Epidermal melanocyte (primary cell): ENCODE measurements at regions not wholly inside any gene's neighbourhood (a gene's known extent, or its start where the extent isn't known, plus 50 kb on each side); places are given as distances from the start of the nearest gene placed in this dataset.

Experiments used
- DNase-seq: peaks from one replicate; pipeline ENCODE4 v3.0.0; 2011; ENCODE audit warnings: low spot score; ENCODE audit not compliant: insufficient read length

DNA sequence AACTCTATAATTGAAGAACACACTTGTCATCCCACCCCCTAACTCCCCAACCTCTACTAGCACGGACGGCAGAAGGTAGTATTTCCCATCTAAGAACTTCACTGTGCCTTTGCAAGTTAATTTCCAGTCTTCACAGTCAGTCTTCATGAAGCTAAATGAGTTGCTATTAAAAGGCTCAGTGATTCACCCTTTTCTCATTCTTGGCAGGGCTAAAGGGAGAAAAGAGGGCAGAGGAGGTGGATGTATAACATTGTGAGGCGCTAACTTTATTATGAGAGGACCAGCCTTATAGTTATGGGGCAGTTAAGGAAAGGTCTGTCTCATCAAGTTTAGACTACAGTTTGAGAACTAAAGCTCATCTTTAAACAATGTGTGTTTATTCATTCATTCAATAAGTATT lies 161.0 kb upstream of the S100G start:
- no peak for DNase-seq

DNA sequence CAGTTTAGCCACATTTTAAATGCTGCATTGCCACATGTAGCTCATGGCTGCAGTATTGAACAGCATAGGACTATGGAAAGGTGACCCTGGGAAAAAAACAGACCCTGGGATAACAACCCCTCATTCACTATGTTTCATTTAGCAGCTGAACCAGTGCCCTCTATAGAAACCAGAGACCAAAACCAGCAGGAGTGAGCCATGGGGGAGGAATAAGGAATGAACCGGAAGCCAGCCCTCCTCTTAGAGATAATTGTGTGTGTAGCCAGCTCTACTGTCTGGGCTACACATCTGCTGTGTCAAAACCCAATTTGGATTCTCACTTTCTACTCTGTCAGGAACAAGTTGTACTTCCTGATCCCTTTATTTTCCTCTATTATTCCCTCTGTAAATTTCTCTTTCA lies 158.5 kb upstream of the S100G start:
- no peak for DNase-seq

DNA sequence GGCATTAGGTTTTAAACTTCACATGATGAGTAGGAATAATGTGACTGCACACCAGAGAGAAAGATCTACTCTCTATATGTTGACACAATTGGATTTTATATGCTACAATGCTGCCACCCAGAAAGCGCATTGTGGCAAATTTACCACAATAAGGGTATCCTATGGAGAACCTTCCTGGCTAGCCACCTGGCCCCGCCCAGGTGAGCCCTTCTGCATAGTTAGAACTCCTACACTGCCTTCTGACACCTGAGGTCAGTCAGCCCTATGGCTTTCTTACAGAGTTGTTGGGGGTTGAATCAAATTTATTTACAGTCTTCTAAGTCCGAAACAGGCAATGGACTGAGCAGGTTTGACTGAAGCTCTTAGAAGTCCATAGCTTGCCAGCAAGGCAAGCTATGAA lies 153.8 kb upstream of the S100G start:
- DNase-seq = no peak

DNA sequence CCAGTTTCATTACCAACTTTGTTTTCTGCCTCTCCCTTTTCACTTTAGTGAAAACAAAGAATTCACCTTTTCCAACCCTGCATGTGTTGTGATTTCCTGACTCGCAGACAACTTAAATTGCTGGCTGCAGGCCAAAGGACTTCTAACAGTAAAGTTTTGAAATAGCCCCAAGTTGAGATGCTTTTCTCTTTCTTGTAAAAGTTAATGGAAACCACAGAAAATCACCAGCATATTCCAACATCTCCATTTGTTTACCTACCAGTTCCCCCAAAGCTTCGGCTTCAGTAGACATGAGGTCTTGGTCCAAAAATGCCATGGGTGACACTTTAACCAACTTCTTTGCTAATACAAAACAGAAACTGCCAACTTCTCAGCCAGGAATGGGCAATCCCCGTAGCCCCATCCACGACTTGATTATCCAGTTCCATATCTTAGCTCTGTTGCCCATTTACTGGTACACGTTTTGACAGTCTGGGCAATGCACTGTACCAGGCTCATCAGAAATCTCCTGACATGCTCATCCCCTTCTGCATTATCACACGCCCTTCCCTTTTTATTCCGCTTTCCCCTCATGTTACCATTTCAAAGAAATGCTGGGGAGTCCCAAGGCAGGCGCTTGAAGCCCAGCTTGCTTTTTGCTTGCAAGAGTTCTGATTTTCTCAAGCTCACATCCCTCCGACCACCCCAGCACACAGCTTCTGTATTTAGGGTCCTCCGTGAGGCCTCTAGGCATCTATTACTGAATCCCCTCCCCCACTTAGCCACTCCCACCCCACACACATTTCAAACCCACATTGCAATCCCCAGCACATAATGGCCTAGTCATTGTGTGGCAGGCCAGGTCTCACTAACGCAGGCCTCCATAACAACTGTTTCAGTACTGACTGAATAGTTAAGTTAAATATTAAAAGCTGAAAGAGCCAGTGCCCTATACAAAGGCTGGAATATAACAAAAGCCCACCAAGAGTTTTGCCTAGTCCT lies 137.9 kb upstream of the S100G start:
- no peak for DNase-seq

DNA sequence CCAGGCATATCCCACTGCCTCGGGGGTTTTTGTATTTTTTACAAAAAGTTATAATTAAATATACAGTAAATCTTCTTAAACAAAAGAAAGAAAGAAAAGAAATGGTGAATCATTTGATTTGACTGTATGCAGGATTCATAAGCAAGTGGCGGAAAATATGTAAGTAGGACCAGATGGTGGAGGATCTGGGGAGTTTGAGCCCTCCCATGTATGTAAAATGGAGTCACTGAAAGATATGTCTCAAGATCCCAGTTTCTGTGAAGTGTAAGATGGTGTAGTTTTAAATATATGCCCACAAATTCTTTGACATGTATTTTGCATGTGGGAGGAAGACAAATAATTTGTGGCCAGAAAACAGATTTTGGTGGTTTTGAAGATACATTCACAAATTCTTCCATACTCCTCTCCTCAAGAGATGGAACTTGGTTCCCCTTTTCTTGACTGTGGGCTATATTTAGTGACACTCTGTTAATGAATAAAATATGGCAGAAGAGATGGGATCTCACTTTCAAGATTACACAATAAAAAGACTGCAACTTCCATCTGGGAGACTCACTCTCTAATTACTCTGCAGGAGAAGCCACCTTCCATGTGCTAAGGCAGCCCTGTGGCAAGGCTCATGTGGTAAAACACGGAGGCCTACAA lies 133.6 kb upstream of the S100G start:
- no peak for DNase-seq

DNA sequence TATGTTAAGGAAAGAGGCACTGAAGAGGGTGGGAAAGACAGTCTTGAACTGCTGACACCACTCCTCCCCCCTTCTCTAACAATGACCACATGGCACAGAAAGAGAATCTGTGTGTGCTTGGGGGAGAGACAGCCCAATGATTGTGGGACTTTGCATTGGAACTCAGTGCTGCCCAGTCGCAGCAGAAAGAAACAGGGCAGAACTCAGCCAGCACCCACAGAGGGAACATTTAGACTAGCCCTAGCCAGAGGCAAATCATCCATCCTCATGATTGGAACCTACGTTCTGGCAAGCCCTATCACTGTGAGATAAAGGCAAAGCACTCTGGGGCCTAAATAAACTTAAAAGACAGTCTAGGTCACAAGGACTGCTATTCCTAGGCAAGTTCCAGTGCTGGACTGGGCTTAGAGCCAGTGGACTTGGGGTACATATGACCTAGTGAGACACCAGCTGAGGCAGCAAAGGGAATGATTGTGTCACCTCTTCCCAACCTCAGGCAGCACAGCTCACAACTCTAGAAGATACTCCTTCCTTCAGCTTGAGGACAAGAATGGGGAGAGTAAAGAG lies 132.8 kb upstream of the S100G start:
- no peak for DNase-seq

DNA sequence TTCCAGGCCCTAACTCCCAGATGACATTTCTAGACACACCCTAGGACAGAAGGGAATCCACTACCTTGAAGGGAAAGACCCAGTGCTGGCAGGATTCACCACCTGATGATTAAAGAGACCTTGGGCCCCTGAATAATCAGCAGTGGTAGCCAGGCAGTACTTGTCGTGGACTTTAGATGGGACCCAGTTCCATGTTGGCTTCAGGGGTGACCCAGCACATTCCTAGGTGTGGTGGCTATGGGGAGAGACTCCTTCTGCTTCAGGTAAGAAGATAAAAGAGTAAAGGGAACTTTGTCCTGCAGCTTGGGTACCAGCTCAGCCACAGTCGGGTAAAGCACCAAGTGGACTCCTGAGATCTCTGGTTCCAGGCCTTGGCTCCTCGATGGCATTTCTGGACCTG lies 131.8 kb upstream of the S100G start:
- no peak for DNase-seq

DNA sequence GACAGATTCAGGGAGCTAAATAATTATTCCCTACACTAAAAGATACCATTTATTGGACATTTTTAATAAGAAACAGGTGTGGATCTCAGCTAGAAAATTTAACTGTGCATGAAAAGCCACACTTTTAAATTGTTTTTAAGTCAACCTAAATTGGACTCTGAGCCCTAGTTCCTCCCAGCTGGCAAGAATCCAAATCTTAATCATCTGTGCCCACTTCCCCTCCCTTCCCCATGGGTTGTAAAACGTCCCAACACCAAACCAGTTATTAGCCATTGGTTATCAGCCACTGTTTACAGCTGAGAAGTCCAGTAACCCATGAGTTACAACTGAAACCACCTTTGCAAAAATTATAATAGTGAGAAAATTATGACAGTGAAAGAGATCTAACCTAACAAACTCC lies 125.6 kb upstream of the S100G start:
- DNase-seq = no peak

DNA sequence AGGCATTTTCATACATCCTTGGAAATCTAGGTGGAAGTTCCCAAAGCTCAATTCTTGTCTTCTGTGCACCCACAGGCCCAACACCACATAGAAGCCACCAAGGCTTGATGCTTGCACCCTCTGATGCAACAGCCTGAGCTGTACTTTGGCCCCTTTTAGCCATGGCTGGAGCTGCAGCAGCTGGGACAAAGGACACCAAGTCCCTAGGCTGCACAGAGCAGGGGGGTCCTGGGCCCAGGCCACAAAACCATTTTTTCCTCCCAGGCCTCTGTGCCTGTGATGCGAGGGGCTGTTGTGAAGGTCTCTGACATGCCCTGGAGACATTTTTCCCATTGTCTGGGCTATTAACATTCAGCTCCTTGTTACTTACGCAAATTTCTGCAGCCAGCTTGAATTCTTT lies 124.0 kb upstream of the S100G start:
- no peak for DNase-seq

DNA sequence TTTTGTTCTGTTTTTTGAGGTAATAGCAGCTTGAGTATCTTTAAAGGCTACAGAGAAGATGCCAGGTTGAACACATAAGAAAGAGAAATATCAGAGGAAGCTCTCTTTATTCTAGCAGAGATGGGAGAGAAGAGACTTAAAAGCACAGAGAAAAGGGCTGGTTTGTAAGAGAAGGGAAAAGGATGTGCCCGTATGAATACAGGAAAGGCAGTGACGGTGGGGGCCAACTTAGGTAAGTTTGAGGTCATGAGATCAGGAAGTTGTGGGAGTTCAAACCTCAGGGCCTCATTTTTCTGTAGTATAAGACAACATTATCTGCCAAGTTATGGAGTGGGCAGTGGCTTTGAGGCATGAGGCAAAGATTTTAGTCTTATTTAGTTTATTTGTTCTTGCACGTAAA lies 121.3 kb upstream of the S100G start:
- DNase-seq = no peak
